PC-9 (cell line): ENCODE measurements at regions not wholly inside any gene's neighbourhood (a gene's known extent, or its start where the extent isn't known, plus 50 kb on each side); places are given as distances from the start of the nearest gene placed in this dataset.

Experiments
- BruUV-seq: library from RNA; stranded (reverse); fragments of 400-500 nt; replicated peaks from 2 replicates; lab custom pipeline; 2021; lab: Mats Ljungman, UMichigan
- CTCF ChIA-PET: fragments of 300-600 bp; sonication (Branson Sonifier 250); formaldehyde crosslinking; loops from one replicate; lab custom pipeline; 2022; ENCODE audit warnings: antibody characterized with exemption; lab: Charles Lee
- POLR2A ChIA-PET: fragments of 300-600 bp; sonication (Branson Sonifier 250); formaldehyde crosslinking; loops from one replicate; lab custom pipeline; 2022; ENCODE audit warnings: antibody characterized with exemption; ENCODE audit not compliant: unreplicated experiment; lab: Charles Lee
- DNase-seq, 2 experiments: peaks; one replicate each; pipeline versions ENCODE4 v3.0.0 to v3.0.0-alpha.2; 2015 to 2022; ENCODE audit warnings: mixed read lengths in 1 of 2
- H2AFZ ChIP-seq: fragments of 200-600 bp; sonication (generic); 2 replicates; pipeline ENCODE4 v1.8.1; 2017; ENCODE audit warnings: antibody characterized with exemption
- H3F3A ChIP-seq: fragments of 200-600 bp; sonication (generic); 2 replicates; pipeline ENCODE4 v1.8.1; 2017; ENCODE audit warnings: antibody characterized with exemption, mild to moderate bottlenecking, low read depth; ENCODE audit not compliant: insufficient read depth
- H3K27ac ChIP-seq: fragments of 200-600 bp; sonication (generic); 2 replicates; pipeline ENCODE4 v1.6.1; 2016; ENCODE audit warnings: mixed run types
- H3K27me3 ChIP-seq: fragments of 200-600 bp; sonication (generic); 2 replicates; pipeline ENCODE4 v1.6.1; 2016; ENCODE audit warnings: low read depth, mixed run types; ENCODE audit not compliant: insufficient read depth
- H3K36me3 ChIP-seq: fragments of 200-600 bp; sonication (generic); 2 replicates; pipeline ENCODE4 v1.6.1; 2016; ENCODE audit warnings: low read depth, mixed run types
- H3K4me1 ChIP-seq: fragments of 200-600 bp; sonication (generic); replicated peaks from 2 replicates; pipeline ENCODE4 v1.6.1; 2016; ENCODE audit warnings: mixed run types; ENCODE audit not compliant: insufficient read depth
- H3K4me2 ChIP-seq: fragments of 200-600 bp; sonication (generic); 2 replicates; pipeline ENCODE4 v1.6.1; 2017; ENCODE audit warnings: mixed run types
- H3K4me3 ChIP-seq: fragments of 200-600 bp; sonication (generic); 2 replicates; pipeline ENCODE4 v1.6.1; 2016; ENCODE audit warnings: mixed run types
- H3K79me2 ChIP-seq: fragments of 200-600 bp; sonication (generic); 2 replicates; pipeline ENCODE4 v1.6.1; 2017; ENCODE audit warnings: low read depth, mixed run types
- H3K9me2 ChIP-seq: fragments of 200-600 bp; sonication (generic); 2 replicates; pipeline ENCODE4 v1.8.1; 2017; ENCODE audit warnings: mild to moderate bottlenecking; ENCODE audit not compliant: insufficient read depth
- H3K9me3 ChIP-seq: fragments of 200-600 bp; sonication (generic); 2 replicates; pipeline ENCODE4 v1.8.1; 2016; ENCODE audit warnings: low read depth; ENCODE audit not compliant: insufficient read depth
- H4K20me1 ChIP-seq: fragments of 200-600 bp; sonication (generic); 2 replicates; pipeline ENCODE4 v1.8.1; 2017; ENCODE audit not compliant: insufficient read depth
- CTCF ChIP-seq: fragments of 200-600 bp; sonication (generic); conservative IDR thresholded peaks from 2 replicates; pipeline ENCODE4 v1.6.1; 2017; ENCODE audit warnings: mixed run types, antibody characterized with exemption, mild to moderate bottlenecking, moderate library complexity
- EZH2 ChIP-seq: fragments of 200-600 bp; sonication (generic); IDR thresholded peaks from 2 replicates; pipeline ENCODE4 v1.8.0; 2017; ENCODE audit warnings: antibody characterized with exemption, low read depth
- intact Hi-C: fragments of 100-400 bp; cut with micrococcal nuclease; formaldehyde crosslinking; loops from one replicate; pipeline ENCODE4 v1.10.0; 2022; ENCODE audit not compliant: unreplicated experiment

GRCh38 chr1:165011991-165012531, 344.5 kb downstream of the LMX1A start:
- Histone ChIP-seq H3K4me3 (no peak overlapping the region), H3K4me1 (no peaks in the 10 kb centered on the region), H4K20me1 (no peaks in the 10 kb centered on the region), H2AFZ (no peak overlapping the region), H3K27ac (no peak overlapping the region), H3K4me2 (no peak overlapping the region), H3F3A (no peaks in the 10 kb centered on the region), H3K79me2 (no peaks in the 10 kb centered on the region), H3K9me3 (no peaks in the 10 kb centered on the region), H3K27me3 (peaks cover 5% of the 10 kb centered on the region; the same call in 1 of the 2 replicates), H3K36me3 (no peaks in the 10 kb centered on the region), H3K9me2 (no peaks in the 10 kb centered on the region)
- BruUV-seq = no TSS peak
- TF ChIP-seq CTCF (no peak), EZH2 (no peak)
- CTCF ChIA-PET = no interaction called here
- intact Hi-C loops = no loop called here
- POLR2A ChIA-PET = no interaction called here
- DNase-seq = no peak

GRCh38 chr1:165011186-165011585, 345.3 kb downstream of the LMX1A start:
- no peaks in the 10 kb centered on the region for H3K36me3 ChIP-seq
- H4K20me1 ChIP-seq = no peaks in the 10 kb centered on the region
- CTCF ChIA-PET = no interaction called here
- no peaks in the 10 kb centered on the region for H3K4me1 ChIP-seq
- no peak overlapping the region for H2AFZ ChIP-seq
- no peak overlapping the region for H3K27ac ChIP-seq
- no peaks in the 10 kb centered on the region for H3K9me2 ChIP-seq
- H3K9me3 ChIP-seq = no peaks in the 10 kb centered on the region
- BruUV-seq = no TSS peak
- no peak overlapping the region for H3K4me2 ChIP-seq
- intact Hi-C loops = no loop called here
- H3K4me3 ChIP-seq = no peak overlapping the region
- POLR2A ChIA-PET = no interaction called here
- TF ChIP-seq CTCF (no peak), EZH2 (no peak)
- peaks cover 5% of the 10 kb centered on the region; the same call in 1 of the 2 replicates for H3K27me3 ChIP-seq
- no peaks in the 10 kb centered on the region for H3K79me2 ChIP-seq
- DNase-seq = no peak
- no peaks in the 10 kb centered on the region for H3F3A ChIP-seq

GRCh38 chr1:165010418-165011070, 346.0 kb downstream of the LMX1A start:
- Histone ChIP-seq H3K27me3 (peaks cover 5% of the 10 kb centered on the region; the same call in 1 of the 2 replicates), H3K4me3 (no peak overlapping the region), H3K9me3 (no peaks in the 10 kb centered on the region), H3K4me1 (no peaks in the 10 kb centered on the region), H2AFZ (no peak overlapping the region), H4K20me1 (no peaks in the 10 kb centered on the region), H3K4me2 (no peak overlapping the region), H3K79me2 (no peaks in the 10 kb centered on the region), H3F3A (no peaks in the 10 kb centered on the region), H3K36me3 (no peaks in the 10 kb centered on the region), H3K27ac (no peak overlapping the region), H3K9me2 (no peaks in the 10 kb centered on the region)
- intact Hi-C loops = no loop called here
- ChIA-PET POLR2A (no interaction called here), CTCF (no interaction called here)
- no peak for DNase-seq
- no peak for TF ChIP-seq EZH2
- TF ChIP-seq CTCF = no peak
- no TSS peak for BruUV-seq
